SK-N-MC (cell line): ENCODE measurements at regions not wholly inside any gene's neighbourhood (a gene's known extent, or its start where the extent isn't known, plus 50 kb on each side); places are given as distances from the start of the nearest gene placed in this dataset.

Source experiments
- EZH2 ChIP-seq: fragments of 200-600 bp; sonication (generic); IDR thresholded peaks from one replicate; pipeline ENCODE4 v1.6.1; 2017; ENCODE audit warnings: antibody characterized with exemption
- FOXP2 ChIP-seq: optimal IDR thresholded peaks from 2 replicates; pipeline ENCODE3; 2011; ENCODE audit warnings: mild to moderate bottlenecking, moderate library complexity; ENCODE audit not compliant: insufficient read depth; ENCODE audit errors: extremely low read length, control extremely low read depth

GRCh38 chr7:110413038-110413437 is 677.9 kb upstream of the LRRN3 start:
- no peak for TF ChIP-seq FOXP2
- no peak for TF ChIP-seq EZH2
